ENCODE measurements at regions not wholly inside any gene's neighbourhood (a gene's known extent, or its start where the extent isn't known, plus 50 kb on each side); places are given as distances from the start of the nearest gene placed in this dataset.

DNA sequence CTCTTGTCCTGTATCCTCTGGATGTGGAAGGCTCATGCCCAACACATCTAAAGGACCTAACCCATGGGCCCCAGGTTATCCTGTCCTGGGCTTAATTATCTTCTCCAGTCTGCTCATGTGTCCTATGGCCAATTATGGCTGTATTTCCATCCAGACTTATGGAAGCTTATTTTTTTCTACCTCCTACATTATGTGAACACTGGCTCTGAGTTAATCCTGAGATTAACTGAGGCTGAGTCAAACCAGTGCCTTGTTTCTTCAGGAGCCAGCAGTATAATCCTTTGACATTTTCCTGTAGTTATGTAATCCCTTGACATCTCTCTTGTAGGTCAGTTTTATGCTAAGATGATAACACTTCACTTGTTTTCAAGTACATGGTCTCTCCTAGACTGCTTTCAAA, 213.6 kb downstream of the PMAIP1 start:
- TF ChIP-seq FOXJ3 (CRISPR knock-in tag; IDR thresholded peaks at IDR 0.05) = no peak
- TF ChIP-seq, protein P1, sequence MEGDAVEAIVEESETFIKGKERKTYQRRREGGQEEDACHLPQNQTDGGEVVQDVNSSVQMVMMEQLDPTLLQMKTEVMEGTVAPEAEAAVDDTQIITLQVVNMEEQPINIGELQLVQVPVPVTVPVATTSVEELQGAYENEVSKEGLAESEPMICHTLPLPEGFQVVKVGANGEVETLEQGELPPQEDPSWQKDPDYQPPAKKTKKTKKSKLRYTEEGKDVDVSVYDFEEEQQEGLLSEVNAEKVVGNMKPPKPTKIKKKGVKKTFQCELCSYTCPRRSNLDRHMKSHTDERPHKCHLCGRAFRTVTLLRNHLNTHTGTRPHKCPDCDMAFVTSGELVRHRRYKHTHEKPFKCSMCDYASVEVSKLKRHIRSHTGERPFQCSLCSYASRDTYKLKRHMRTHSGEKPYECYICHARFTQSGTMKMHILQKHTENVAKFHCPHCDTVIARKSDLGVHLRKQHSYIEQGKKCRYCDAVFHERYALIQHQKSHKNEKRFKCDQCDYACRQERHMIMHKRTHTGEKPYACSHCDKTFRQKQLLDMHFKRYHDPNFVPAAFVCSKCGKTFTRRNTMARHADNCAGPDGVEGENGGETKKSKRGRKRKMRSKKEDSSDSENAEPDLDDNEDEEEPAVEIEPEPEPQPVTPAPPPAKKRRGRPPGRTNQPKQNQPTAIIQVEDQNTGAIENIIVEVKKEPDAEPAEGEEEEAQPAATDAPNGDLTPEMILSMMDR (IDR thresholded peaks at IDR 0.05) = no peak
- TF ChIP-seq EP300 (IDR thresholded peaks at IDR 0.05; ENCODE audit: borderline replicate concordance in 1 of 2, low read depth in 1 of 2, low read length in 1 of 2) = no peak
- TF ChIP-seq SMC3 (IDR thresholded peaks at IDR 0.05; ENCODE audit: low read depth, low read length) = no peak
- TF ChIP-seq TAF1 (IDR thresholded peaks at IDR 0.05; ENCODE audit: borderline replicate concordance, low read depth, low read length) = no peak
- TF ChIP-seq JUND (IDR thresholded peaks at IDR 0.05) = no peak
- TF ChIP-seq, protein P2, sequence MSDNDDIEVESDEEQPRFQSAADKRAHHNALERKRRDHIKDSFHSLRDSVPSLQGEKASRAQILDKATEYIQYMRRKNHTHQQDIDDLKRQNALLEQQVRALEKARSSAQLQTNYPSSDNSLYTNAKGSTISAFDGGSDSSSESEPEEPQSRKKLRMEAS (IDR thresholded peaks at IDR 0.05; ENCODE audit: low read depth) = no peak
- no peak for TF ChIP-seq MXI1 (IDR thresholded peaks at IDR 0.05; ENCODE audit: low read depth, low read length)
- no peak for TF ChIP-seq EZH2phosphoT487 (IDR thresholded peaks at IDR 0.05; ENCODE audit: borderline replicate concordance, low read depth)
- TF ChIP-seq, protein P3, sequence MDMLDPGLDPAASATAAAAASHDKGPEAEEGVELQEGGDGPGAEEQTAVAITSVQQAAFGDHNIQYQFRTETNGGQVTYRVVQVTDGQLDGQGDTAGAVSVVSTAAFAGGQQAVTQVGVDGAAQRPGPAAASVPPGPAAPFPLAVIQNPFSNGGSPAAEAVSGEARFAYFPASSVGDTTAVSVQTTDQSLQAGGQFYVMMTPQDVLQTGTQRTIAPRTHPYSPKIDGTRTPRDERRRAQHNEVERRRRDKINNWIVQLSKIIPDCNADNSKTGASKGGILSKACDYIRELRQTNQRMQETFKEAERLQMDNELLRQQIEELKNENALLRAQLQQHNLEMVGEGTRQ (IDR thresholded peaks at IDR 0.05; ENCODE audit: borderline replicate concordance, low read depth, low read length) = no peak
- TF ChIP-seq FOSL2 (IDR thresholded peaks at IDR 0.05; ENCODE audit: borderline replicate concordance, low read depth) = no peak
